ENCODE measurements at regions not wholly inside any gene's neighbourhood (a gene's known extent, or its start where the extent isn't known, plus 50 kb on each side); places are given as distances from the start of the nearest gene placed in this dataset.

- TF ChIP-seq GLI2 (tag by site-specific recombination; IDR thresholded peaks at IDR 0.05; ENCODE audit: borderline replicate concordance, low read depth) (no peak), FEZF1 (tag by site-specific recombination; IDR thresholded peaks at IDR 0.05) (no peak), INSM2 (tag by site-specific recombination; IDR thresholded peaks at IDR 0.05) (no peak)
These were observed 1629.1 kb upstream of the IGFBP7 start for GRCh38 chr4:58739275-58739674.
